SW 1271 (cell line): ENCODE measurements at regions not wholly inside any gene's neighbourhood (a gene's known extent, or its start where the extent isn't known, plus 50 kb on each side); places are given as distances from the start of the nearest gene placed in this dataset.
A peak's percentile ranks its signal among the peaks of the same experiment; 100 is the strongest.
"Not testable (repeated sequence)": the region's sequence is repeated elsewhere in the genome, so short reads cannot be mapped to it uniquely, and the experiment has no call there.

Experiments used
- DNase-seq, 2 experiments: peaks; one replicate each; lab custom pipeline; 2025; lab: John Stamatoyannopoulos, UW

- no peak for DNase-seq
Observed at GRCh38 chr6:21742238-21742660, 148.7 kb downstream of the SOX4 start.

- DNase-seq = no peak
Observed at GRCh38 chr6:21744331-21744730, 150.8 kb downstream of the SOX4 start.

DNA sequence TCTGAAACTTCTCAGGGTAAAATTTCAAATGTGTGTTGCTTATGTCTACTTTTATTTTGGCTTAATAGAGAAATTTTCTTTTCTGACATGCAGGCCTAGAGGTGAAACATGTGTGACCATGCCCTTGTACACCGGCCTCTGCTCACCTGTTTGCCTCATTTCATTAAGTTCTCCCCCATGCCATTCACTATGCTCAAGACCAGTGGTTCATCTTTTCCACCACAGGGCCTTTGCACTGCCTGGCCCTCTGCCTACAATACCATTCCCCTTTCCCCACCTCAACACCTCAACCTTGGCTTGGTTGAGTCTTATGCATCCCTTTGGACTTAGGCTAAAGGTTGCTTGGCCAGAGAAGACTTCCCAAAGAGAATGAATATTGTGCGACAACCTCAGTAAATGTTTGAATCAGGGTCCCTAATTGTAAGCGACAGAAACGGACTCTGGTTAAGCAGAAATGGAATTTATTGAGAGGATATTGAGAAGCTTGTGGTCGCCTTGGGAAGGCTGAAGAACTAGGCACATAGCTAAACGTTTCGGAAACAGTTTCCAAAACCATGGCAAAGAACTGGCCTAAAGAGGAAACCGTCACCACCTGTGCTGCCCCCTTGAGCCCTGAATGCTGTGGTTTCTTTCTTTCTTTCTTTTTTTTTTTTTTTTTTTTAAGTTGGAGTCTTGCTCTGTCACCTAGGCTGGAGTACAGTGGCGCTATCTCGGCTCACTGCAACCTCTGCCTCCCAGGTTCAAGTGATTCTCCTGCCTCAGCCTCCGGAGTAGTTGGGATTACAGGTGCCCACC lies 152.2 kb downstream of the SOX4 start:
- no peak for DNase-seq

DNA sequence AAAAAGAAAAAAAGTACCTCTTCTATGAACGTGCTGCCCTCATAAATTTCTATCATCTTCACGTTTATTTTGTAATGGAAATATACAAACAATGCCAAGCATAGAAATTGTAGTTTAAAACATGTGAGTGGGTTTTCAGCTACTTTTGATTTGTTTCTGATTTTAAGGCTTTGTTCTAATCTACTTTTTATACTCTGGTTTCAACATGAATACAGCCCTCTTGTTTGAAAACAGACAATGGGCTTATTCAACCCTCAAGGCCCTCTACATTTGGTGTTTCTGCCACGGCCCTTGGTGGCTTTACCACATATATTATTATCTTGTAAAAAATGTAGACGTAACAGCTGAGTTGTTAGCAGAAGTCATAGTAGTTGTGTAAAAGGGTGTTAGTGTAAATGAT lies 153.9 kb downstream of the SOX4 start:
- no peak for DNase-seq

GRCh38 chr6:21748343-21749056 lies 154.9 kb downstream of the SOX4 start:
- no peak for DNase-seq

DNA sequence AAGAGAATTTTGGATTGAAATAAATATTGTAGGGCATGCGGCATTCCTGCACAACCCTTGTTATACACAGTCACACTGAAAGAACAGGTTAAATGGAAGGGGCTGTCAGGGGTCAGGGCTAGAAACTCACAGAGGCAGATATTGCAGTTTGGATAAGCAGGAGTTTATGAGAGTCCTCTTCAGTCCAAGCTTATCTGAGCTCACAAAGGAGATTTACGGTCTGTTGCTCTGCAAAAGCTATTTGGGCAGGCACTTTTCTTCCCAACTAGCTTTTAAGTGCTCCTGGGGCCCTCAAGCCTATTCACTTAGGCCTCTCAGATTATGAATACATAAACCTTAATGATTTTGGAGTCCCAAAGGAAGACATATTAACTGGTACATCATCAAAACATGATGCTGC lies 156.2 kb downstream of the SOX4 start:
- DNase-seq = no peak

GRCh38 chr6:21750575-21750974 lies 157.0 kb downstream of the SOX4 start:
- no peak for DNase-seq

DNA sequence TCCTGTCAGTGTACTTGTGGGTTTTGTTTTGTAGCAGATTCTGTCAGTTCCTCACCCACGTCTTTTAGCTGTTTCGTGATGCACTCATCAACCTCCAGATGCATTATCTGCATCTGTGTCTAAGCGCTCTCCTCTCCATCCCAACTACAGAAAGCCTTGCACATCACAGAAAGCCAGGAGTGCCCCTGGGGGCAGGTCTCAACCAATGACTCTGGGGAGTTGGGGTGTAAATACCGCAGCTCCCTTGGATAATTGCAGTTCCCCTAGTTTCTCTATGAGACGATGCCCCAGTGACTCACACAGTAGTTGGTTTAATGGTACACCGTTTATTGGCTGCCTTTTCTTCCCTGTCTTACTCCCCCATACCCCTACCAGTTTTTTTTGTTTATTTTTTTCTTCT lies 158.1 kb downstream of the SOX4 start:
- no peak for DNase-seq

DNA sequence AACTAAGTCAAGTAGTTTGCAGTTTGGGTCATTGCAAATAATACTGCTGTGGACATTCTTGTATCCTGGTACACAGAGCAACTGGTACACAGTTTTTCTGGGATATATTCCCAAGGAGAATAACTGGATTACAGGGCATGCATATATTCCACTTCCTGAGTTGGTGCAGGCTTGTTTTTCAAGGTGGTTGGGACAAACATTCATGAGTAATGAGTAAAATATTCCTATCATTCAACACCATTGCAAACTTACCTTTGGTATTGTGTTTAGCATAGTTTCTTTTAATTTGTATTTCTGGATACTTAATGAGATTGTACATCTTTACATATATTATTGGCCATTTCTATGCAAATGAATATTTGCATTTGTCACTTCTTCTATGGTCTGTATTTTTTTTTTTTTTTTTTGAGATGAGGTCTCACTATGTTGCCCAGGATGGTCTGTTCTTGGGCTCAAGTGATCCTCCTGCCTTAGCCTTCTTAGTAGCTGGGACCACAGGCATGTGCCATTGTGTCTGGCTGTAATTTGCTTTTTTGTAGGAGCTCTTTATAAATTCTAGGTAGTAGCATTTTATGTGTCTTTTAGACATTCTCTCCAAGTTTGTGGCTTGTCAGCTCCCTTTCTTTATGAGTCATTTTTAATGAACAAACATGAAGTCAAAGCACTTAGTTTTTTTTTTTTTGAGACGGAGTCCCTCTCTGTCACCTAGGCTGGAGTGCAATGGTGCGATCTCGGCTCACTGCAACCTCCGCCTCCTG lies 158.7 kb downstream of the SOX4 start:
- DNase-seq = peak in 1 of 2 experiments; percentile 38

GRCh38 chr6:21753241-21754108 lies 159.9 kb downstream of the SOX4 start:
- no peak for DNase-seq

GRCh38 chr6:21754891-21755290 lies 161.3 kb downstream of the SOX4 start:
- peak; percentile 12 to 47 for DNase-seq

GRCh38 chr6:21756487-21756886 lies 162.9 kb downstream of the SOX4 start:
- no peak for DNase-seq

GRCh38 chr6:21757392-21757791 lies 163.8 kb downstream of the SOX4 start:
- DNase-seq = not testable (repeated sequence)

- no peak for DNase-seq
Observed at GRCh38 chr6:21759721-21760120, 166.2 kb downstream of the SOX4 start.

GRCh38 chr6:21761053-21761730 lies 167.6 kb downstream of the SOX4 start:
- DNase-seq = not testable (repeated sequence)

DNA sequence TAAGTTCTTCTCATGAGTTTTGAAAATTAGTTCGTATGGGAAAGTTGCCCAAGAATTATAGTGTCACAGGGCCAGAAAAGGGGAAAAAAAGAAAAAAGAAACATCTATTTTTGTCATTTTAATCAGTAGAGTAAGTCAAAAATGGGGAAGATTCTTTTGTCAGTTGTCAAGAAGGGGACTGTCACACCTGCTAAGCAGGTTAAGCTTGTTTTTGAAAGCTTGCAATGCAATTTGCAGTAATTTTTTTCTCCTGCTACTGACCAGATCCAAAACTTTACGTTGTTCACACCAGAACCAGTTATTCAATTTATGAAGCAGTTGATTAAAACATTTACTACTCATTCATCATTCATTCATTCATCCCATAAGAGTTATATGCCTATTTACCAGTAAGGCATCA lies 171.4 kb downstream of the SOX4 start:
- DNase-seq = no peak

- no peak for DNase-seq
Observed at GRCh38 chr6:21767891-21768648, 174.5 kb downstream of the SOX4 start.

GRCh38 chr6:21769405-21769861 lies 175.9 kb downstream of the SOX4 start:
- DNase-seq = no peak

- no peak for DNase-seq
Observed at GRCh38 chr6:21769968-21770367, 176.4 kb downstream of the SOX4 start.

GRCh38 chr6:21771626-21772320 lies 178.2 kb downstream of the SOX4 start:
- DNase-seq = no peak
